HG03457 (cell line): ENCODE measurements at regions not wholly inside any gene's neighbourhood (a gene's known extent, or its start where the extent isn't known, plus 50 kb on each side); places are given as distances from the start of the nearest gene placed in this dataset.

ENCODE experiments used
- ATAC-seq: cut with Tn5 transposase; IDR thresholded peaks from one replicate; pipeline ENCODE4 v1.9.1; 2021; ENCODE audit warnings: moderate number of reproducible peaks; ENCODE audit not compliant: unreplicated experiment

DNA sequence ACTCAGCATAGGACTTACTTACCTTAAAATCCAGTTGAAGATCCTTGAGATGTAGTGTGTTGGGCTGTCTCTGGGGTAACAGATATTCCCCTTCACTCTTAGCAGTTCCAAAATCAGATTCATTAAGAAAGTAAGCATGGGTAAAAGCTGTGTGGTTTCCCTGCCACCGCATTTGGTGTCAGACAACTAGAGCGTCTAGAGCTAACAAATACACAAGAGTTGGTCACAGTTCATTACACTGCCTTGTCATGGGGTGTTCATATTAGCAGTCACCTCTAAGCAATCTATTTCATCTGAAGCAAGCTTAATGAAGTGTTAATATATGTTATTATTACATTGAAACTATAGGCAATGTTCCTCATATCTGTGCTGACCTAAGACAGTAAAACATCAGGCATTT, 342.8 kb downstream of the PPARGC1A start:
- ATAC-seq, result no peak

DNA sequence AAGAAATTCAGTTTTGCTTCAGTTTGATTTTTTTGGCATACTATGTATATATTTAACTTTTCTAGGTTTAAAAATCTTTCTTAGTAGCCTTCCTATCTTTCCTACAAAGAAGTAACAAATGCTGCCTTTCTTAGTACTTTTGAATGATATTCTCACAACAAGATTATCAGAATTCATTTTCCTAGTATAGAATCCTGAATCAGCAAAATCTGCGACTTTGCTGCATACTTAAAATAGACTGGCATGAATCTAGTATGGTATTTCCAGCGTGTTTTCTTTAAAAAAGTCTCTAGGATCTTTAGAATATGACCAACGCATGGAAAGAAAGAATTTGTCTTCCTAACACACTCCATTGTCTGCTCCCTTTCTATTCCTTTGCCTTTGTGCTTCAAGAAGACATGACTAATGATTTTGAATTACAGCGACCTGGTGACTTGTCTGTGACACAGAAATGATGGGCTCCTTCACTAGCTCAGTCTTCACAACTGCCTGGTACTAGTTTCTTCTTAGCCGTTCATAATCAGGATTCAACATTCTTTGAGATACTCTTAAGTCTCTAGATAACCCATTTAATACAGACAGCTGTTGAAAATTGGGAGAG, 349.8 kb downstream of the PPARGC1A start:
- no peak for ATAC-seq

DNA sequence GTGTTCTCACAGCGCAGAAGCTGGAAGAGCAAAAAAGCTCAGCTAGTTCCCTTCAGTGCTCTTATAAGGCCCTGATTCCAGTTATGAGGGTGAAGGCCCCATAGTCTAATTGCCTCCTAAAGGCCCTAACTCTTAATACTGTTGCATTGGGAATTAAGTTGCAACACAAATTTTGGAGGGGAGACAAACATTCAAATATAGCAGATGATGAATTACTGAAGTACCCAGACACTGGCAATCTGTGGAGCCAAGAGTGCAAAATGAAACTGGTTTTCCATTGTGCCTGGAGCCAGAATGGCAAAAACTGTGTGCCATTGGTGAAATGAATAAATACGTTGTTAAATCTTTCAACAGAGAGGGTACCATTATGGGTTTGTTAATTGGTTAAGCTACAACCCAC, 356.0 kb downstream of the PPARGC1A start:
- no peak for ATAC-seq

DNA sequence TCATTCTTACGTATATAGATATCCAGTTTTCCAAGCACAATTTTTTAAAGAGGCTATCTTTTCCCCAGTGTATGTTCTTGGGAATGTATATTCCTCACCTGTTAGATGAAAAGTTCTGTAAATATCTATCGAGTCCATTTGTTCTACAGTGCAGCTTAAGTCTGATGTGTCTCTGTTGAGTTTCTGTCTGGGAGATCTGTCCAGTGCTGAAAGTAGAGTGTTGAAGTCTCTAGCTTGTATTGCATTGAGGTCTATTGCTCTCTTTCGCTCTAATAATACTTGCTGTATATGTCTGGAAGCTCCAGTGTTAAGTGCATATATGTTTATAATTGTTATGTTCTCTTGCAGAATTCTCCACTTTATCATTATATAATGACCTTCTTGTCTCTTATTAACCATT, 373.1 kb downstream of the PPARGC1A start:
- ATAC-seq, result no peak

DNA sequence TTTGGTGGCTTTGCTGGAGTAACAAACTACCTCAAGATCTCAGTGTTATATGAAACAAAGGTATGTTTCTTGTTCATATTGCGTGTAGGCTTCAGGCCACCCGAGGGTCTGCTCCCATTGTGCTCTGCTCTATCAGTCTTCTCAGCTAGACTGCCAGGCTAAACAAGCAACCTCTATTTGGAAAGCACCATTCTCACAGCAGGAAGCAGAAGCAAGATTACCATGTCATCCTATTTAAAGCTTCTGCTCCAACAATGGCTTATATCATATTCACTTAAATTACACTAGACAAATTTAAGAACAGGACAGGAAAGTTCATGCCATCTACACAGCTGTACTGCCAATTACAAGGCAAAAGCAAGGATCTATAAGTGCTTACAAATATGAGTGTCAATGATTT, 385.8 kb downstream of the PPARGC1A start:
- ATAC-seq, result no peak

DNA sequence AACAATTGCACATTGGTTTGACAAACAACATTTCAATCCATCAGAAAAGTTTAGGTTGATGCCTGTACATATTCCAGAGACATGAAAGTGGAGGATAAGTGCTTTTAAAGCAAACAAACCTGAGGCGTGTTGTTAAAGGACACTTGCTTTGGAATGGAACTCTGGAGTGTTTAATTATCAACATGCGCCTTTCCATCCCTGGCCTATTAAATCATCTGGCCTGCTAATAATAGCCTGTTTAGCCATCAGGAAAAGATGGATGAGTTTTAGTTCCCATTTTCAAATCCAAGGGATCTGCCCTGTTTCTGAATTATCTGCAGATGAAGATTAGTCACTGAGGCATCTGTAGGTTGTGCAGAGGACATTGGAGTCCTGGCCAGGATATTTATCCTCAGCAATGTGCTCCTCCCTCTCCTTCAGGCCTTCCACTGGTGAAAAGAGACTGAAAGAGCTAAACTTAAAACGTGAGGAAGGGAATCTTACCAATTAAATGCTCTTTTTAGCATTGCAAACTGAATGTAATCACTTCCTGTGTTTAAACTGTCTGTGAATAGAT, 388.9 kb downstream of the PPARGC1A start:
- ATAC-seq, result no peak

DNA sequence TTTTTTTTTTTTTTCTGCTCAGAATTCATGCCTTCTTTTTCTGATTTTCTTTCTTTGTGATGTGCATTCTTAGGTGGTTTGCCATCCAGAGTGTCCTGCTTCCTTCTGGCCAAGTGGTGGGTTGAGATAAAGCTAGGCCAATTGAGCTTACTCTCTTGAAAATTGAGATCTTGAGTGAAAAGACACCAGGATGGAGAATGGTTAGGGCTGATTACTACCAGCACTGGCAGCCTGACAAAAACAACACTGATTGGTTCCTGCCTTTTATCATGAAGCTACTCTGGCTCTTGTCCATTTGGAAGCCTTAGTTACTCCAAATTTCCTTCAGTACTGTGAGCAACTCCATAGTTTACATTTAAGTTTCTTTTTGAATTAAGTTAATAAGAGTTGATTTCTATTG, 404.0 kb downstream of the PPARGC1A start:
- ATAC-seq, result no peak

DNA sequence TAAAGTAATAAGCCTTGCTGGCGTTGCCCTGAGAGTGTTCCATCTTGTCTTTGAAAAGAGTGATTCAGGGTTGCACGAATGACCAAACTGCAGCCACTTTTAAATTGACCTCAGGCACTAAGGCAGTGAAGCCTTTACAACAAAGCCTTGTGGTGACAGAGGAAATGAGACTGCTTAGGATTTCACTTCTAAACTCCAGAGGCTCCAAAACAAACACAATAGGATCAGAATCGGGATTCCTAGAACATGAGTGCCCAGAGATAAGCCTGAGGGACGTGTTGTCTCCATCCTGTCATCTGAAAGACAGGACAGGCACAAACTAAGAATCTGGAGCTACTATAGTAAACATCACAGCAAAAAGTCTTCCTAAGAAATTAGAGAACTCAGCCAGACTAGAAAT, 405.2 kb downstream of the PPARGC1A start:
- no peak for ATAC-seq

DNA sequence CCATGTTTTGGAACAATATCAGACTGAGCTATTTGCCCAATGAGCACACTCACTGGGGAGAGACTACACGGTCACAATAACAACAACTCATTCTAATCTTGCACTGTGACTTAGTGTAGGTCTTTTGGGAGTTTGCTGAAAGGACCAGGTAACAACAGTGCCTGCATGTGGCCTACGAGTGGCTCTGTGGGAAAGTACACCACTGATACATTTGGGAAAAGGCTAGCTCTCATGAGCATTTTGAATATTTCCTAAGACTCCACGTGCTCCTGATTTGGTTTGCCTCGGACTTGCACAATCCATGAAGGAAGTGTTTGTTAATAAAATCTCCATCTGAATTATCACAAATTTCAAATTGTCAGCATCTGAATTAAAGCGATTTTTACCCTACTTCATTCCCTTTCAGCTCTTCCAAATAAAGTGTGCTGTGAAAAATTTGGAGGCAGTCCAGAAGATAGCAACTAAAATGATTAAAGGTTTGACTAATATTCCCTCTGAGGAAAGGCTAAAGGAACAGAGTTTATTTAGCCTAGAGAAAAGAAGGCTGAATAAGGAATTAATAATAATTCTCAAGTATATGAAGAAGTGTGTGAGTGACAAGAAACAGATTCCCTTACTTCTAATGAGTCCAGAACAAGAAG, 406.4 kb downstream of the PPARGC1A start:
- ATAC-seq, result no peak

DNA sequence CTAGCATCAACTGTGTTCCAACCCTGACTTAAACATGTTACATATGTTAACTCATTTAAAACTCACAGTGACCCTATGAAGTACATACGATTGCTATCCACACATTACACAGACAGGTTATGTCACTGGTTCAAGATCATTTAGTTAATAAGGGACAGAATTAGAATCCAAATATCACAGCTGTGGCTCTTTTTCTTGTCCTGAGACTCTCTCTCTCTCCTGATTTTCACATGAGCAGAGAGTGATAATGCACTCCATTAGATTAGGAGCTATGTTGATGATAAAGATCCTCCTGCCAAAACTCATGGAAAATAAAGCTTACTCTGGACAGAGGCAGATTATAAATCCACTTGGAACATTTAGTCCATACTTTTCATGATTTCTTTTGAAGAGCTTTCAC, 408.3 kb downstream of the PPARGC1A start:
- ATAC-seq, result no peak

DNA sequence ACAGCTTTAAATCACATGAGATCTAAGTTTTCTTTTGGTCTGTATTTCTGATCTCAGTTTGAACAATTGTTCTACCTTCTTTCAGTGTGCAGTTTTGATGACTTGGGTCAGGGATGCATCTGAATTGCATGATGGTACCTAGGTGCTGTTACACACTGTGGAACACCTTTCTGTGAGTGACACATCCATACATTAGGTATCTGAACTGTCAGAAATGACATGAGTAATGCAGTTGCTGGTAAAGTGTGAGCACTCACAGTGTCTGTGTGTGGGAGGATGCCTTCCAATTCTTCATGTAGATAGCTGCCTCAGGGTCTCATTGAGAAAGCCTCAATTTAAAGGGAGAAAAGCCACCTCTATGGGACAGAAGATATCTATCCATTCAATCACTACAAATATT, 411.9 kb downstream of the PPARGC1A start:
- ATAC-seq, result no peak

DNA sequence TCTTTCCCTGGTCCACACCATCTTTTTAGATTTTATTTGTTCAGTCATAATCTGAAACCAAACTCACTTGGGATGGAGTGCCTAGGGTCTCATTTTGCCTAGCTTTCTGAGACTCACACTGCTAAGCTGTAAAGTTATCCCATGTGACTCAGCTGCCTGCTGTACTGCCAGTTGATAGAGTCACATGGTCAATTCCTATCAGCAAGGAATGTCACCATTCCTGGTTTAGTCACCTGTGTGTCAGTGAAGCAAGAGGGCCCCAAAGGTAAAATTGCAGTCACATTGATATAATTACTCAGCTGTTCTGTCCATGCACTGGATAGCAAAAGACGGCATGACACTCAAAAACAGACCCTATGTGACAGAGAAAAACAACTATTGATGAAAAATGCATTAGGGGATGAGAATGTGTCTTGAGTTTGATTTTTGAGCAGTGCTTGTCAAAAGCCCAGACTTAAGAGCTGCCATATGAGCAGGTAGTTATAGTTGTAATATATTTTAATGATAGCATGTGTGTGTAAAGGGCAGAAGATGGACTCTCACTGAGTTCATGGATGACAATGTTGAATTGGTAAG, 413.2 kb downstream of the PPARGC1A start:
- no peak for ATAC-seq

DNA sequence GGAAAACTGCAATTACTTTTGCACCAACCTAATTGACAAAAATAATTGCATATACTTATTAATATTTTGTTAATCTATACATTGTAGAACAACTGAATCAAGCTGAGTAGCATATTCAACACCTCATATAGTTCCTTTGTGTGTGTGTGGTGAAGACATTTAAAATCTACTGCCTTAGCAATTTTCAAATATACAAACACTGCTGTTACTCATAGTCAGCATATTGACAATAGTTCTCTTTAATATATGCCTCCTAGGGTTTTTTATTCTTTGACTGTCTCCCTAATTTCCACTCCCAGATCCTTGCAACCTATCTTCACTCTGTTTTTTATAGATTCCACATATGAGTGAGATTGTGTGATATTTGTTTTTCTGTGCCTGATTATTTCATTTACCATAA, 426.8 kb downstream of the PPARGC1A start:
- no peak for ATAC-seq

DNA sequence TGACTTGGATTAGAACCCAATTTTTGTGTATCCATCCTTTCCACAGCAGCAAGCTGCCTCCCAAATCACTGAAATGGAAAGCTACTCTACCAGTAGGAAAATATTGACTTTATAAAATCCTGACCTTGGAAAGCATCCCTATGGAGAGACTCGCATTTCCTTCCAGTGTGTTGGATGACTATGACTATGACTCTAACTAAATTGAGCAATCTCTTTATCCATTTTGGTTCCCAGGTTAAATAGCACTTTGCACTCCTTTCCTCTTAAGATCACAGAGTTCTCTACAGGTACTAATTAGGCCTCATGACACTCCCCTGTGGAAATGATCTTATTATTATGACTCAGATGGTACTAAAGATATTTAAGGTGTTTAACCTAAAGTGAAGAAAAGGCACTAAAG, 431.8 kb downstream of the PPARGC1A start:
- no peak for ATAC-seq

DNA sequence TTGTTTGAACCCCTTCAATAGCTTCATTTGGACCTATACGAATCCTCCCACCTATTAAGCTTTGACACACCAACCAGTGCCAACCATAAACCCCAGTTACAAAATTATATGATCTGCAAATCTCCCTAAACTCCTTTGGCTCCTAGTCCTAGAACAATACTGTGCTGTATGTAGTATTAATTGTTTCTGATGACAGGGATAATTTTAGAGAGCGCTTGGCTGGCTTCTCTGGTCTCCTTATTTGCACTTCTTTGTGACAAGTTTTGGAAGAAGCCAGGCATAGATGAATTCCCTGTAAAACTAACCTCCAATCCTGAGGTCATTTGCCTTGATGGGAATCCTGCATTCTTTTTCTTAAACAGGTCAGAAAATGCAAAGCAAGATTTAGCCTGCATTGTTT, 433.0 kb downstream of the PPARGC1A start:
- no peak for ATAC-seq

DNA sequence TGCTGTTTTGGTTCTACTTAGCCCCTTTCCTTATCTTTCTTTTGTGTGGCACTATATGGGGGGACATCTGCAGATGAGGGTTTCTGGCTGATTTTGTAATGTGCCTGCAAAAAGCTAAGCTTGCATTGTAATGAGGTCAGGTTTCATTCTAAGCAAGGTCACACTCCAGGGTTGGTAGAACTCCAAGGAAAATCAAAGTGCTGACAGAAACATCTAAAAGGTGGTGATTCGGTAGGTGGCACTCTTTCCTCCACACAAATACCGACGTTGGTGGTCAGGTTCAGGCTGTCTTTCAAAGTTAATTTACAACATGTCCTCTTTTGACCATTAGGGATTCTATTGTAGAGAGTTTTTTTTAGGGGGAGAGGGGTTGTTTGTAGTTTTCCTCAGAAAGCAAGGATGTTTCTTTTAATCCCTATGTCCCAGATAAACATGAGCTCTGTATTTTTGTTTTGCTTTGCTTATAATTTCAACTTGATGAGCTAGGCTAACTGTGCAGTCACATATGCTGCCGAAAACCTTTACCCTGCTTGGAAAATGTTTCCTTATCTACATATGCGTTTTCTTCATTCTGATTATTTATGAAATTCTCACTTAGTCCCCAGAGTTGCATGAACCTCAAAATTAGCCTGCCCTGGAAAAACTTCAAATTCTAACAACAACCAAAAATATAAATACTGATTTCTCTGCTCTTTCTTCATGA, 434.2 kb downstream of the PPARGC1A start:
- ATAC-seq, result no peak

DNA sequence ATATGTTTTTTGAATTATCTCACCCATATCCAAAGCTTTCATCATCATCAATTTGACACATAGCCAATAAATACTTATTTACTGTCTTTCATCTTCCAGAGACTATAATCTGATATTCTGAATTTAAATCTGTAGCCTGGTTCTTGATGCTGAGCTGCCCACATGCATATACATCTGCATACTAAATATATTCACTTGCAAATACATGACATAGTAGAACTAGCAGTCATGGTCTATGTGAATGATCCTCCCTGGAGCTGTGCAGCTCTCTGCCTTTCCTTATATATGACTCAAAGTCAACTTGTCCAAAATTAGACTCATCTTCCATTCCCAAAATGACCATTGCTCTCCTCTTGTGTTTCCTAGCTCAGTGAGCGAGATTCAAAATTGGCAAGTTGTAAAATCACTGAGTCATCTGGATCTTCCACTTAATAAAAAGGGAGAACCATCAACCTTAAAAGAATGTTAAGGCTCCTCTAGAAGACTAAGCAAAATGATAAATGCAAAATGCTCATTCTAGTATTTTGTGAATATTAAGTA, 448.2 kb downstream of the PPARGC1A start:
- ATAC-seq, result no peak

DNA sequence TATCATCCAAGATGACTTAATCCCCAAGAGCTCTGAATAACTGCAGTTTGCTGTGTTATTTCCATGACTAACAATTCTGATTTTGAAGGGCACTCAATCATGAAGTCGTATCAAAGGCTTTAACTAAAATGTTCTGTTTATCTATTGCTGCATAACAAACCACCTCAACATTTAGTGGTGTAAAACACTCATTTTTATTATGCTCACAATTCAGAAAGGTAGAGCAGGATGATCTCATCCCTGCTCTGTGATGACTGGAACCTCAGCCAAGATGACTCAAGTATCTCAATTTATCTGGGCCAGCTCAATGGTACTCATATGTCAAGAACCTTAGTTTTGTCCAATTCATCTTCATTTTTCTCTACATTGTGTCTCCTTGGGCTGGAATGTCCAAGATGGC, 451.1 kb downstream of the PPARGC1A start:
- ATAC-seq, result no peak

DNA sequence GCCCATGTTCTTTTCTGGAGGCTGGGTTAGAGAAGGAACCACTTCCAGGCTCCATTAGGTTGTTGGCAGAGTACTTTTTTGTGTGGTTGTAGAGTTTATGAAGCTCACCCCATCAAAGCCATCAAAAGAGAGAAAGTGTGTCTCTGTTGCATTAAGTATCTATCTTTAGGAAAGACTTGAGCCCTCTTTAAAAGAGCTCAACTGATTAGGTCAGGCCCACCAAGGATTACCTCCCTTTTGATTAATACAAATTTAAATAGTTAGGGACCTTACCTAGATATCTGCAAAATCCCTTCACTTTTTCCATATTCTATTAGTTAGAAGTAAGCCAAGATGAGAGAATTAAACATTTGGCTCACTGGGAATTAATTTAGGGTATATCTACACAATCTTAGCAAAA, 460.4 kb downstream of the PPARGC1A start:
- ATAC-seq, result no peak

DNA sequence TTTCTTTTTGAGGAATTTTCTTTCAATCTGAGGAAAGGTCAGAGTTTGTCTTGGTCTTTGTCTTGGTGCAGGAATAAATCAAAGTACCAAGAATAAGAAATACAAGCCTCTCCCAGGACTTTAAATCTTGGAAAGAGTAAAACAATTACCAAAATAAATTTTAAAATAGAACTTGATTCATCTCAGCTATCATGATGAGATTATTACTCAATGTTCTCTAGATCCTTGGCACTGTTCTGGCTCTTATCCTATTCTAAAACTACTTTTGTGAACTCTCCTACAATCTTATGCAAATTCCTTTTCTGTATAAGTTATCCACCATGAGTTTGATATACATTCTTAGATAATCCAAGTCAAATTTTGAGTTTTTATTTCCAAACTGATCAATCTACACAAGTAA, 464.3 kb downstream of the PPARGC1A start:
- no peak for ATAC-seq

DNA sequence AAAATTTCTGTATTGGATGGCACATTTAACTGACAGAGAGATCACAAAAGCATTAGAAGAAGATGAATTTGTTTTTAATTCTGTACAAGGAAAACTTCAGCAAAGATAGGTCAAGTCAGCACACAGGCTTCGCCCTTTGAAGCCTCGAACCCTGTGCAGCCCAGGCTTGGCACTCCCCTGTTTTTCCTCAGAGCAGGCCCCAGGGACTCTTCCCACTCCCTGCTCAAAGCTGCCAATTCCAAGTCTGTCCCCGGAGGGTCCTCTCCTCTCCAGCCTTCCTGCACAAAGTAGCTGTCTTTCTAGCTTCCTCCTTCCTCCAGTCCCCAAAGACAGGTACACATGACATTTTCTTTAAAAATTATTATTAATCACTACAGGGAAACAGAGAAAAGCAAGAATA, 466.3 kb downstream of the PPARGC1A start:
- no peak for ATAC-seq

DNA sequence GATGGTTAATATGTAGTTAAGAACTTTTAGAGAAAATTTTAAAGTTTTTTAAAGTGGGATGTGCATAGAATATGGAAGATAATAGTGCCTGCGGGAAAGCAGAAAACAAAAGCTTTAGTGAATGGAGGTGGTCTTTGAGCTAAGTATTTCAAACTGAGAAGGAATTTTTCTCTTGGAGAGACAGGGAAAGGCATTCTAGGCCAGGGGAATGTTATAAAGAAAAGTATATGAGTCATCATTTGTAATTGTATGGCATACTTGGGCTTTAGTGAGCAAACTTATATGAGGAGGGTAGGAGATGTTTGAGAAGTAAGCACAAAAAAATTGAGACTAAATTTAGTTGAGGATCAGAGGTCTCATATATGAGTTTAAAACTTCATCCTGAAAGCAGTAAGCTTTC, 467.0 kb downstream of the PPARGC1A start:
- ATAC-seq, result no peak
